Mesothelial cell of epicardium (in vitro differentiated cells): ENCODE measurements at regions not wholly inside any gene's neighbourhood (a gene's known extent, or its start where the extent isn't known, plus 50 kb on each side); places are given as distances from the start of the nearest gene placed in this dataset.

Experiments used
- DNase-seq, 2 experiments: peaks; one replicate each; pipeline ENCODE4 v3.0.0; 2021; ENCODE audit warnings: low spot score in 2 of 2; ENCODE audit not compliant: unreplicated experiment in 2 of 2
- H3K27ac Mint-ChIP-seq: 2 replicates; pipeline ENCODE4 v1.8.0; 2021; ENCODE audit warnings: mixed read lengths
- H3K27me3 Mint-ChIP-seq: 2 replicates; pipeline ENCODE4 v1.8.0; 2021; ENCODE audit warnings: low read depth, mixed read lengths
- H3K36me3 Mint-ChIP-seq: 2 replicates; pipeline ENCODE4 v1.8.0; 2021; ENCODE audit warnings: mixed read lengths
- H3K4me1 Mint-ChIP-seq: 2 replicates; pipeline ENCODE4 v1.8.0; 2021; ENCODE audit warnings: mixed read lengths
- H3K4me3 Mint-ChIP-seq: 2 replicates; pipeline ENCODE4 v1.8.0; 2021; ENCODE audit warnings: mild to moderate bottlenecking, moderate library complexity, mixed read lengths
- H3K9me3 Mint-ChIP-seq: 2 replicates; pipeline ENCODE4 v1.8.0; 2021; ENCODE audit warnings: mixed read lengths
- TF ChIP-seq, protein P1 (sequence below): fragments of 200-600 bp; sonication (generic); IDR thresholded peaks from one replicate; pipeline ENCODE4 v1.5.0; 2021; ENCODE audit warnings: antibody characterized with exemption; ENCODE audit not compliant: unreplicated experiment

DNA sequence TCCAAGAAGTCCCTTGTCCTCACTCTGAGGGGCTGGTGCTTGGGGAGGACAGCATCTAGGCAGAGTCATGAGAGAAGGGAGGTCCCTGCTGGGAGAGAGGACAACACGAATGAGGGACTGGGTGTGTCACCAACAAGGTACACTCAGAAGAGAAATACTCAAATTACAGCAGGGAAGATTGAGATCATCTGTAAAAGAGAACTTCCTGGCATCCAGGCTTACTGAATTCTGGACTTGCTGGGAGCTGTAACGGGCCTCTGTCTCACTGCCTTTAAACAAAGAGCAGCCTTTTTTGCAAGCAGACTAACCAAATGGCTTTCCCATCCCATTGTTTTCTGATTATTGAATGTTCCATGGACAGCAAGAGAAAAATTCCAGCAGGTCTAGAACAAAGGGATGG is 195.7 kb upstream of the RAB4A start:
- TF ChIP-seq, protein P1, sequence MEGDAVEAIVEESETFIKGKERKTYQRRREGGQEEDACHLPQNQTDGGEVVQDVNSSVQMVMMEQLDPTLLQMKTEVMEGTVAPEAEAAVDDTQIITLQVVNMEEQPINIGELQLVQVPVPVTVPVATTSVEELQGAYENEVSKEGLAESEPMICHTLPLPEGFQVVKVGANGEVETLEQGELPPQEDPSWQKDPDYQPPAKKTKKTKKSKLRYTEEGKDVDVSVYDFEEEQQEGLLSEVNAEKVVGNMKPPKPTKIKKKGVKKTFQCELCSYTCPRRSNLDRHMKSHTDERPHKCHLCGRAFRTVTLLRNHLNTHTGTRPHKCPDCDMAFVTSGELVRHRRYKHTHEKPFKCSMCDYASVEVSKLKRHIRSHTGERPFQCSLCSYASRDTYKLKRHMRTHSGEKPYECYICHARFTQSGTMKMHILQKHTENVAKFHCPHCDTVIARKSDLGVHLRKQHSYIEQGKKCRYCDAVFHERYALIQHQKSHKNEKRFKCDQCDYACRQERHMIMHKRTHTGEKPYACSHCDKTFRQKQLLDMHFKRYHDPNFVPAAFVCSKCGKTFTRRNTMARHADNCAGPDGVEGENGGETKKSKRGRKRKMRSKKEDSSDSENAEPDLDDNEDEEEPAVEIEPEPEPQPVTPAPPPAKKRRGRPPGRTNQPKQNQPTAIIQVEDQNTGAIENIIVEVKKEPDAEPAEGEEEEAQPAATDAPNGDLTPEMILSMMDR = no peak
- Mint-ChIP-seq H3K27me3 (no peaks in the 10 kb centered on the region), H3K4me3 (no peak overlapping the region), H3K9me3 (no peaks in the 10 kb centered on the region), H3K27ac (no peak overlapping the region), H3K4me1 (peaks cover 14% of the 10 kb centered on the region), H3K36me3 (no peaks in the 10 kb centered on the region)
- peak in 1 of 2 experiments; percentile 13 for DNase-seq

GRCh38 chr1:229075716-229076115 is 195.2 kb upstream of the RAB4A start:
- H3K27ac Mint-ChIP-seq = no peak overlapping the region
- no peak for DNase-seq
- H3K27me3 Mint-ChIP-seq = no peaks in the 10 kb centered on the region
- peaks cover 14% of the 10 kb centered on the region for H3K4me1 Mint-ChIP-seq
- H3K36me3 Mint-ChIP-seq = no peaks in the 10 kb centered on the region
- TF ChIP-seq, protein P1 = no peak
- H3K9me3 Mint-ChIP-seq = no peaks in the 10 kb centered on the region
- no peak overlapping the region for H3K4me3 Mint-ChIP-seq

DNA sequence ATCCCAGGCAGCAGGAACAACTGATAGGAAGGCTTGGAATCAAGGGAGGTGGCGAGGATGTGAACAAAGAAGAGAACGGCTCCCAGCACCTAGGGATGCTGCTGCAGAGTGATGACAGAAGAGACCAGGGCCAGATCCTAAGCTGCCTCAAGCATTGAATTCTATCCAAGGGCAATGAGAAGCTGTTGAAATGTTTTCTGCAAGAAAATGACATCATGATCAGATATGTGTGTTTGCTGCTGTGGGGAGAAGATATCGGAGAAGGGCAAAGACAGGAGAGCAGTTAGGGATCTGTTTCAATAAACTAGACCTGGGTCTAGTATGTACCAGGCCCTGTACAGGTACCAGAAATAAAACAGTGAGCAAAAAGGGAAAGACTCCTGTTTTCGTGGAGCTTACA is 194.7 kb upstream of the RAB4A start:
- no peak overlapping the region for H3K4me3 Mint-ChIP-seq
- peaks cover 5% of the 10 kb centered on the region for H3K9me3 Mint-ChIP-seq
- H3K4me1 Mint-ChIP-seq = peaks cover 11% of the 10 kb centered on the region
- H3K27me3 Mint-ChIP-seq = no peaks in the 10 kb centered on the region
- no peak overlapping the region for H3K27ac Mint-ChIP-seq
- peak in 1 of 2 experiments; percentile 26 for DNase-seq
- H3K36me3 Mint-ChIP-seq = no peaks in the 10 kb centered on the region
- TF ChIP-seq, protein P1 = no peak

DNA sequence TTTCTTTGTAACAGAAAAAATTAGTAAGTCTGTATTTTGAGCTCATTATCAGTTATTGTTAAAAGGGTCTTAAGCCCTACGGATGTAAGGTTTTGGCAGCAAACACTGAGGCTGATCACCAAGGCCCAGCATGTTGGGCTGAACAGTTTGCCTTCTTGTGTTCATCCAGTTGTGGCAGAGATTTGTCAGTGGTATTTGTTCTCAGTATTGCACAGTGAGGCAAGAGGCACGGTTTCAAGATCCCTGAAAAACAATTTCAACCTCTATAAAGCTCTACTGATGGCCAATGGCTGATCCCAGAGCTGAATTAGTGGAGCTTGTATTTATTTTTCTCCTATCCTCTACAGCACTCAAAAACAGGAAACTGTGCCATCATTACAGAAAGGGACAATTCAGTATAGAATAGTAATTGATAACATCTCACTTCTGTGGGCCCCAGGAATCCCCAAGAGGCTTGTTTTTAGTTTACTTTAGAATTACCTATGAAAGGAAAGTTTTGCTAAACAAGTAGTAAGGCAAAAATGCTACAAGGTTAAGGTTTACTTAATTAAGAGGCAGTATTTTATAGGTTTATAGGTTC is 191.8 kb upstream of the RAB4A start:
- Mint-ChIP-seq H3K9me3 (peaks cover 34% of the 10 kb centered on the region), H3K27ac (no peak overlapping the region), H3K4me3 (no peak overlapping the region), H3K36me3 (peaks cover 14% of the 10 kb centered on the region), H3K27me3 (no peaks in the 10 kb centered on the region), H3K4me1 (peaks cover 11% of the 10 kb centered on the region)
- DNase-seq = peak in 1 of 2 experiments; percentile 3
- TF ChIP-seq, protein P1 = no peak

DNA sequence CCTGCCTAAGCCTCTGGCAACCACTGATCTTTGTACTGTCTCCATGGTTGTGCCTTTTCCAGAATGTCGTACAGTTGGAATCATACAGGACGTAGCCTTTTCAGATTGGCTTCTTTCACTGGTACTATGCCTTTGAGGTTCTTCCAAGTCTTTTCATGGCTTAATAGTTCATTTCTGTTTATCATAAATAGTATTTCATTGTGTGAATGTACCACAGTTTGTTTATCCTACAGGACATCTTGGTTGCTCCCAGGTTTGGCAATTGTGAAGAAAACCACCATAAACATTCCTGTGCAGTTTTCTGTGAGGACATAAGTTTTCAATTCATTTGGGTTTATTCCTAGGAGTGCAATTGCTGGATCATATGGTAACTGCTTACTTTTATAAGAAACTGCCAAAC is 190.6 kb upstream of the RAB4A start:
- Mint-ChIP-seq H3K27ac (no peak overlapping the region), H3K4me3 (no peak overlapping the region), H3K4me1 (peaks cover 8% of the 10 kb centered on the region), H3K36me3 (peaks cover 14% of the 10 kb centered on the region), H3K9me3 (peaks cover 40% of the 10 kb centered on the region), H3K27me3 (no peaks in the 10 kb centered on the region)
- DNase-seq = peak in 1 of 2 experiments; percentile 11
- TF ChIP-seq, protein P1 = no peak

DNA sequence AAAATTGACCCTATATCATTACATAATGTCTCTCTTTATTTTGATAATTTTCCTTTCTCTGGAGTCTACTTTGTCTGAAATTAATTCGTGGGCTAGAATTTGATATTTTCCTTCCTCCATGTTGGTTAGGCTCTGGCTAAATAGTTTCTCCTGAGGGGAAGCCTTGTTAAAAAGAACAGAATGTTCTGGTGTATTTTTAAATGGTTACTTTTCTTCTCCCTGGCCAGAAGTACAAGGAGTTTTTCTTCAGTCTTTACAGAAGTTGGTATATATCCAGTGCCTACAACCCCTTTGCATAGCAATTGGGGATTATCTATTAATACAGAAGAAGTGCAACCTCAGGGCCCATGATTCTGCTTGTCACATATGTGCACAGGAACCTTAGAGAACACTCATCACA is 185.6 kb upstream of the RAB4A start:
- Mint-ChIP-seq H3K36me3 (peaks cover 14% of the 10 kb centered on the region), H3K9me3 (peaks cover 40% of the 10 kb centered on the region), H3K27me3 (no peaks in the 10 kb centered on the region), H3K4me3 (no peak overlapping the region), H3K4me1 (peaks cover 5% of the 10 kb centered on the region), H3K27ac (no peak overlapping the region)
- TF ChIP-seq, protein P1 = no peak
- no peak for DNase-seq
